Endothelial cell of umbilical vein (primary cell): ENCODE measurements at regions not wholly inside any gene's neighbourhood (a gene's known extent, or its start where the extent isn't known, plus 50 kb on each side); places are given as distances from the start of the nearest gene placed in this dataset.

Source experiments
- BruUV-seq: library from RNA; stranded (reverse); fragments of 400-500 nt; replicated peaks from 2 replicates; lab custom pipeline; 2021; lab: Mats Ljungman, UMichigan
- CTCF ChIA-PET: fragments of 300-600, 350-600 bp; sonication (Branson Sonifier 250); formaldehyde crosslinking; loops from one replicate; lab custom pipeline; 2021; ENCODE audit warnings: antibody characterized with exemption, inconsistent platforms; lab: Charles Lee
- POLR2A ChIA-PET: fragments of 300-600, 350-600 bp; sonication (Branson Sonifier 250); formaldehyde crosslinking; loops from one replicate; lab custom pipeline; 2021; ENCODE audit warnings: antibody characterized with exemption, inconsistent platforms; lab: Charles Lee
- DNase-seq: peaks from one replicate; pipeline ENCODE4 v3.0.0-alpha.2; 2011; ENCODE audit warnings: low read depth, low spot score
- FAIRE-seq: peaks from 2 replicates; lab custom pipeline; 2011; peaks lifted over from hg19 to GRCh38; lab: Jason Lieb, UNC
- H2AFZ ChIP-seq: 2 replicates; pipeline ENCODE4 v1.6.0; 2012; ENCODE audit warnings: low read depth, low read length, control low read depth, inconsistent platforms
- H3K27ac ChIP-seq: 2 replicates; pipeline ENCODE4 v1.5.1; 2011; ENCODE audit warnings: low read depth, mild to moderate bottlenecking, control low read depth, low read length, moderate library complexity; ENCODE audit not compliant: insufficient read depth
- H3K27me3 ChIP-seq, 2 experiments: 2 replicates each; pipeline versions ENCODE4 v1.6.0 to v1.6.1; 2011; ENCODE audit warnings: low read length in 2 of 2, mixed read lengths in 1 of 2; ENCODE audit not compliant: control insufficient read depth in 2 of 2, insufficient read depth in 2 of 2
- H3K36me3 ChIP-seq, 2 experiments: 2 replicates in 1 of 2; 3 replicates in 1 of 2; pipeline ENCODE4 v1.5.1; 2011; ENCODE audit warnings: low read length in 2 of 2, mild to moderate bottlenecking in 1 of 2, moderate library complexity in 1 of 2; ENCODE audit not compliant: control insufficient read depth in 2 of 2, insufficient read depth in 2 of 2; ENCODE audit errors: extremely low read depth in 1 of 2
- H3K4me1 ChIP-seq: 3 replicates; pipeline ENCODE4 v1.5.1; 2011; ENCODE audit warnings: mild to moderate bottlenecking, low read length; ENCODE audit not compliant: control insufficient read depth, insufficient read depth; ENCODE audit errors: extremely low read depth
- H3K4me2 ChIP-seq: 2 replicates; pipeline ENCODE4 v1.6.1; 2011; ENCODE audit warnings: low read length, control low read depth, mixed read lengths; ENCODE audit not compliant: insufficient read depth
- H3K4me3 ChIP-seq, 3 experiments: fragments of 200-600 bp in 1 of 3; sonication (generic), shearing (Covaris generic) in 1 of 3; replicated peaks in 1 of 3; 2 replicates each; pipeline ENCODE4 v1.5.1; 2011 to 2016; ENCODE audit warnings: control low read depth in 3 of 3, low read length in 3 of 3, mild to moderate bottlenecking in 2 of 3, inconsistent platforms in 1 of 3, low read depth in 1 of 3, moderate library complexity in 1 of 3; ENCODE audit not compliant: insufficient read depth in 1 of 3
- H3K79me2 ChIP-seq: 2 replicates; pipeline ENCODE4 v1.6.0; 2012; ENCODE audit warnings: low read length, inconsistent platforms; ENCODE audit not compliant: control insufficient read depth, insufficient read depth
- H3K9ac ChIP-seq: replicated peaks from 2 replicates; pipeline ENCODE3; 2011; ENCODE audit warnings: low read length, control low read depth; ENCODE audit not compliant: insufficient read depth; ENCODE audit errors: extremely low read depth
- H3K9me1 ChIP-seq: replicated peaks from 3 replicates; pipeline ENCODE4 v1.6.0; 2011; ENCODE audit warnings: mild to moderate bottlenecking, low read length; ENCODE audit not compliant: control insufficient read depth, insufficient read depth; ENCODE audit errors: extremely low read depth
- H3K9me3 ChIP-seq: replicated peaks from 2 replicates; pipeline ENCODE4 v1.5.1; 2012; ENCODE audit warnings: low read length, inconsistent platforms; ENCODE audit not compliant: control insufficient read depth, insufficient read depth
- H4K20me1 ChIP-seq: replicated peaks from 2 replicates; pipeline ENCODE3; 2011; ENCODE audit warnings: mild to moderate bottlenecking, low read length; ENCODE audit not compliant: control insufficient read depth, insufficient read depth; ENCODE audit errors: extremely low read depth
- CTCF ChIP-seq, 2 donors: IDR thresholded peaks; 1 replicate in 1 of 2; 2 replicates in 1 of 2; pipeline ENCODE4 v1.5.1; 2011; ENCODE audit warnings: low read length in 2 of 2, mild to moderate bottlenecking in 2 of 2, moderate library complexity in 2 of 2, control low read depth in 1 of 2, inconsistent platforms in 1 of 2, low read depth in 1 of 2; ENCODE audit not compliant: insufficient read depth in 1 of 2; ENCODE audit errors: extremely low read depth in 1 of 2
- EZH2 ChIP-seq: IDR thresholded peaks from 2 replicates; pipeline ENCODE4 v1.6.1; 2012; ENCODE audit warnings: borderline replicate concordance, low read depth, mild to moderate bottlenecking, moderate library complexity, low read length, inconsistent platforms; ENCODE audit not compliant: severe bottlenecking
- FOS ChIP-seq: IDR thresholded peaks from 2 replicates; pipeline ENCODE4 v1.6.1; 2011; ENCODE audit warnings: mild to moderate bottlenecking, low read length, moderate library complexity, borderline replicate concordance; ENCODE audit not compliant: insufficient read depth
- GATA2 ChIP-seq: IDR thresholded peaks from 2 replicates; pipeline ENCODE4 v1.7.0; 2011; ENCODE audit warnings: low read depth, mild to moderate bottlenecking, moderate library complexity, mixed read lengths, low read length; ENCODE audit not compliant: insufficient read length, insufficient read depth
- JUN ChIP-seq: IDR thresholded peaks from 2 replicates; pipeline ENCODE4 v1.6.1; 2011; ENCODE audit warnings: borderline replicate concordance, low read depth; ENCODE audit not compliant: insufficient read length, insufficient read depth
- MAX ChIP-seq: IDR thresholded peaks from 2 replicates; pipeline ENCODE4 v1.6.1; 2011; ENCODE audit not compliant: insufficient read depth, insufficient read length
- POLR2A ChIP-seq: IDR thresholded peaks from 2 replicates; pipeline ENCODE4 v1.6.1; 2012; ENCODE audit warnings: low read depth, mild to moderate bottlenecking, control low read depth, low read length
- POLR2AphosphoS5 ChIP-seq: IDR thresholded peaks from 2 replicates; pipeline ENCODE4 v1.6.1; 2012; ENCODE audit warnings: low read depth, mild to moderate bottlenecking, control low read depth, low read length, moderate library complexity; ENCODE audit not compliant: insufficient read depth
- dilution Hi-C: fragments of 300-500 bp; cut with MboI; formaldehyde crosslinking; loops from one replicate; pipeline ENCODE4 v1.15.0; 2019; ENCODE audit warnings: low sequenced_read_pairs; ENCODE audit not compliant: extremely low pct_ligation_motif_present
- intact Hi-C: fragments of 100-400 bp; cut with micrococcal nuclease; formaldehyde crosslinking; loops from one replicate; pipeline ENCODE4 v1.10.0; 2022

GRCh38 chr2:236758406-236758805, 188.8 kb downstream of the ACKR3 start:
- H4K20me1 ChIP-seq, result no peaks in the 10 kb centered on the region
- ChIA-PET POLR2A (no interaction called here), CTCF (interaction anchor here (1.2 kb wide), 1 partner anchor 12 kb away, joined by 4 read pairs; no protein-coding TSS in a partner anchor)
- H3K4me2 ChIP-seq, result no peak overlapping the region
- peaks cover 4% of the 10 kb centered on the region for H3K4me1 ChIP-seq
- H3K9me3 ChIP-seq, result no peaks in the 10 kb centered on the region
- no peaks in the 10 kb centered on the region for H3K27me3 ChIP-seq
- DNase-seq (no peak), FAIRE-seq (no peak)
- BruUV-seq, result no TSS peak
- no peaks in the 10 kb centered on the region for H3K36me3 ChIP-seq
- no peaks in the 10 kb centered on the region for H3K79me2 ChIP-seq
- no peak overlapping the region for H3K9ac ChIP-seq
- intact Hi-C loops, result no loop called here
- H3K9me1 ChIP-seq, result no peaks in the 10 kb centered on the region
- H2AFZ ChIP-seq, result no peak overlapping the region
- dilution Hi-C loops, result no loop called here
- TF ChIP-seq MAX (no peak), POLR2AphosphoS5 (no peak), EZH2 (no peak), FOS (no peak), JUN (no peak), CTCF (IDR thresholded peaks at IDR 0.05; ENCODE audit: extremely low read depth in 1 of 2, insufficient read depth in 1 of 2, low read depth in 1 of 2, low read length in 2 of 2) (no peak), GATA2 (no peak), POLR2A (no peak)
- no peak overlapping the region for H3K27ac ChIP-seq
- H3K4me3 ChIP-seq, result no peak overlapping the region
